ENCODE measurements at regions not wholly inside any gene's neighbourhood (a gene's known extent, or its start where the extent isn't known, plus 50 kb on each side); places are given as distances from the start of the nearest gene placed in this dataset.

- Histone ChIP-seq H2AK5ac (ENCODE audit: low read length) (no peak overlapping the region), H4K8ac (ENCODE audit: low read depth, low read length) (no peak overlapping the region), H3K4me2 (ENCODE audit: low read length) (no peak overlapping the region), H2BK15ac (replicated peaks; ENCODE audit: low read depth) (no peak overlapping the region), H3K79me2 (ENCODE audit: control insufficient read depth, insufficient read depth, low read length) (no peaks in the 10 kb centered on the region), H4K5ac (ENCODE audit: low read length) (no peak overlapping the region), H3K79me1 (ENCODE audit: low read length) (no peaks in the 10 kb centered on the region), H3K56ac (ENCODE audit: low read length) (no peak overlapping the region), H3K4ac (ENCODE audit: low read depth, low read length) (no peak overlapping the region), H3K27me3 (ENCODE audit: insufficient read depth, low read length, poor library complexity) (no peaks in the 10 kb centered on the region), H3K36me3 (ENCODE audit: control insufficient read depth, insufficient read depth, low read length) (no peaks in the 10 kb centered on the region), H3K27ac (ENCODE audit: low read depth, low read length) (no peak overlapping the region), H3K4me1 (ENCODE audit: control insufficient read depth, low read depth, low read length) (no peaks in the 10 kb centered on the region), H2BK5ac (ENCODE audit: low read length) (no peak overlapping the region), H3K18ac (ENCODE audit: low read length) (no peak overlapping the region), H2BK120ac (ENCODE audit: low read depth, low read length) (no peak overlapping the region), H3K9ac (ENCODE audit: low read length) (no peak overlapping the region), H3K23ac (ENCODE audit: low read length) (no peak overlapping the region), H3K4me3 (ENCODE audit: low read length) (no peak overlapping the region)
- no peak for DNase-seq
- no CpG with 5 or more reads among the region's 24 CpGs for WGBS (ENCODE audit: extremely low coverage, insufficient coverage, low lambda C conversion rate)
Measured at GRCh38 chr2:241987726-241988125, 118.2 kb downstream of the RTP5 start.

- no peak overlapping the region for H3K9ac ChIP-seq (ENCODE audit: low read length)
- H3K56ac ChIP-seq (ENCODE audit: low read length): no peak overlapping the region
- H3K23ac ChIP-seq (ENCODE audit: low read length): no peak overlapping the region
- H3K18ac ChIP-seq (ENCODE audit: low read length): no peak overlapping the region
- H2BK5ac ChIP-seq (ENCODE audit: low read length): no peak overlapping the region
- H3K79me1 ChIP-seq (ENCODE audit: low read length): no peaks in the 10 kb centered on the region
- H2BK120ac ChIP-seq (ENCODE audit: low read depth, low read length): no peak overlapping the region
- WGBS (ENCODE audit: extremely low coverage, insufficient coverage, low lambda C conversion rate): no CpG with 5 or more reads among the region's 11 CpGs
- no peak overlapping the region for H4K8ac ChIP-seq (ENCODE audit: low read depth, low read length)
- no peak overlapping the region for H3K4me3 ChIP-seq (ENCODE audit: low read length)
- no peak overlapping the region for H3K4me2 ChIP-seq (ENCODE audit: low read length)
- H3K27me3 ChIP-seq (ENCODE audit: insufficient read depth, low read length, poor library complexity): no peaks in the 10 kb centered on the region
- H3K4ac ChIP-seq (ENCODE audit: low read depth, low read length): no peak overlapping the region
- no peak for DNase-seq
- H3K27ac ChIP-seq (ENCODE audit: low read depth, low read length): no peak overlapping the region
- H2BK15ac ChIP-seq (replicated peaks; ENCODE audit: low read depth): no peak overlapping the region
- H3K36me3 ChIP-seq (ENCODE audit: control insufficient read depth, insufficient read depth, low read length): no peaks in the 10 kb centered on the region
- no peaks in the 10 kb centered on the region for H3K79me2 ChIP-seq (ENCODE audit: control insufficient read depth, insufficient read depth, low read length)
- H4K5ac ChIP-seq (ENCODE audit: low read length): no peak overlapping the region
- no peaks in the 10 kb centered on the region for H3K4me1 ChIP-seq (ENCODE audit: control insufficient read depth, low read depth, low read length)
- no peak overlapping the region for H2AK5ac ChIP-seq (ENCODE audit: low read length)
Measured at GRCh38 chr2:241988146-241988545, 118.6 kb downstream of the RTP5 start.

GRCh38 chr2:241989074-241989473, 119.5 kb downstream of the RTP5 start:
- no peaks in the 10 kb centered on the region for H3K36me3 ChIP-seq (ENCODE audit: control insufficient read depth, insufficient read depth, low read length)
- no peaks in the 10 kb centered on the region for H3K79me2 ChIP-seq (ENCODE audit: control insufficient read depth, insufficient read depth, low read length)
- no peaks in the 10 kb centered on the region for H3K4me1 ChIP-seq (ENCODE audit: control insufficient read depth, low read depth, low read length)
- H3K18ac ChIP-seq (ENCODE audit: low read length): no peak overlapping the region
- H2BK15ac ChIP-seq (replicated peaks; ENCODE audit: low read depth): no peak overlapping the region
- no peaks in the 10 kb centered on the region for H3K79me1 ChIP-seq (ENCODE audit: low read length)
- H2BK120ac ChIP-seq (ENCODE audit: low read depth, low read length): no peak overlapping the region
- no peak overlapping the region for H2BK5ac ChIP-seq (ENCODE audit: low read length)
- no peaks in the 10 kb centered on the region for H3K27me3 ChIP-seq (ENCODE audit: insufficient read depth, low read length, poor library complexity)
- no peak overlapping the region for H3K27ac ChIP-seq (ENCODE audit: low read depth, low read length)
- H3K4me2 ChIP-seq (ENCODE audit: low read length): no peak overlapping the region
- no peak overlapping the region for H3K56ac ChIP-seq (ENCODE audit: low read length)
- DNase-seq: no peak
- no peak overlapping the region for H3K4me3 ChIP-seq (ENCODE audit: low read length)
- no peak overlapping the region for H3K23ac ChIP-seq (ENCODE audit: low read length)
- no peak overlapping the region for H4K5ac ChIP-seq (ENCODE audit: low read length)
- H4K8ac ChIP-seq (ENCODE audit: low read depth, low read length): no peak overlapping the region
- H2AK5ac ChIP-seq (ENCODE audit: low read length): no peak overlapping the region
- no CpG with 5 or more reads among the region's 7 CpGs for WGBS (ENCODE audit: extremely low coverage, insufficient coverage, low lambda C conversion rate)
- no peak overlapping the region for H3K9ac ChIP-seq (ENCODE audit: low read length)
- H3K4ac ChIP-seq (ENCODE audit: low read depth, low read length): no peak overlapping the region

- H3K18ac ChIP-seq (ENCODE audit: low read length): no peak overlapping the region
- no peak overlapping the region for H3K9ac ChIP-seq (ENCODE audit: low read length)
- H3K27ac ChIP-seq (ENCODE audit: low read depth, low read length): no peak overlapping the region
- no peak overlapping the region for H3K56ac ChIP-seq (ENCODE audit: low read length)
- no peak overlapping the region for H4K8ac ChIP-seq (ENCODE audit: low read depth, low read length)
- H2BK120ac ChIP-seq (ENCODE audit: low read depth, low read length): no peak overlapping the region
- no peak overlapping the region for H2AK5ac ChIP-seq (ENCODE audit: low read length)
- H2BK5ac ChIP-seq (ENCODE audit: low read length): no peak overlapping the region
- no peak overlapping the region for H4K5ac ChIP-seq (ENCODE audit: low read length)
- no peak overlapping the region for H3K4ac ChIP-seq (ENCODE audit: low read depth, low read length)
- no peaks in the 10 kb centered on the region for H3K79me2 ChIP-seq (ENCODE audit: control insufficient read depth, insufficient read depth, low read length)
- H3K23ac ChIP-seq (ENCODE audit: low read length): no peak overlapping the region
- no peaks in the 10 kb centered on the region for H3K79me1 ChIP-seq (ENCODE audit: low read length)
- no peaks in the 10 kb centered on the region for H3K4me1 ChIP-seq (ENCODE audit: control insufficient read depth, low read depth, low read length)
- H3K27me3 ChIP-seq (ENCODE audit: insufficient read depth, low read length, poor library complexity): no peaks in the 10 kb centered on the region
- no peak overlapping the region for H3K4me3 ChIP-seq (ENCODE audit: low read length)
- no peak overlapping the region for H3K4me2 ChIP-seq (ENCODE audit: low read length)
- no CpG with 5 or more reads among the region's 2 CpGs for WGBS (ENCODE audit: extremely low coverage, insufficient coverage, low lambda C conversion rate)
- no peaks in the 10 kb centered on the region for H3K36me3 ChIP-seq (ENCODE audit: control insufficient read depth, insufficient read depth, low read length)
- no peak overlapping the region for H2BK15ac ChIP-seq (replicated peaks; ENCODE audit: low read depth)
- no peak for DNase-seq
Measured at GRCh38 chr2:241990466-241990865, 120.9 kb downstream of the RTP5 start.

- Histone ChIP-seq H3K27ac (ENCODE audit: low read depth, low read length) (no peak overlapping the region), H4K8ac (ENCODE audit: low read depth, low read length) (no peak overlapping the region), H3K4me1 (ENCODE audit: control insufficient read depth, low read depth, low read length) (no peaks in the 10 kb centered on the region), H2BK15ac (replicated peaks; ENCODE audit: low read depth) (no peak overlapping the region), H3K56ac (ENCODE audit: low read length) (no peak overlapping the region), H2AK5ac (ENCODE audit: low read length) (no peak overlapping the region), H3K9ac (ENCODE audit: low read length) (no peak overlapping the region), H2BK120ac (ENCODE audit: low read depth, low read length) (no peak overlapping the region), H3K27me3 (ENCODE audit: insufficient read depth, low read length, poor library complexity) (no peaks in the 10 kb centered on the region), H2BK5ac (ENCODE audit: low read length) (no peak overlapping the region), H3K23ac (ENCODE audit: low read length) (no peak overlapping the region), H3K18ac (ENCODE audit: low read length) (no peak overlapping the region), H3K4me3 (ENCODE audit: low read length) (no peak overlapping the region), H3K36me3 (ENCODE audit: control insufficient read depth, insufficient read depth, low read length) (no peaks in the 10 kb centered on the region), H3K4me2 (ENCODE audit: low read length) (no peak overlapping the region), H4K5ac (ENCODE audit: low read length) (no peak overlapping the region), H3K79me1 (ENCODE audit: low read length) (no peaks in the 10 kb centered on the region), H3K79me2 (ENCODE audit: control insufficient read depth, insufficient read depth, low read length) (no peaks in the 10 kb centered on the region), H3K4ac (ENCODE audit: low read depth, low read length) (no peak overlapping the region)
- WGBS (ENCODE audit: extremely low coverage, insufficient coverage, low lambda C conversion rate): no CpG with 5 or more reads among the region's 26 CpGs
- no peak for DNase-seq
Measured at GRCh38 chr2:241991299-241991698, 121.8 kb downstream of the RTP5 start.

GRCh38 chr2:241992753-241993152, 123.2 kb downstream of the RTP5 start:
- Histone ChIP-seq H2BK120ac (ENCODE audit: low read depth, low read length) (no peak overlapping the region), H3K79me2 (ENCODE audit: control insufficient read depth, insufficient read depth, low read length) (no peaks in the 10 kb centered on the region), H3K18ac (ENCODE audit: low read length) (no peak overlapping the region), H3K79me1 (ENCODE audit: low read length) (no peaks in the 10 kb centered on the region), H2BK15ac (replicated peaks; ENCODE audit: low read depth) (no peak overlapping the region), H3K27me3 (ENCODE audit: insufficient read depth, low read length, poor library complexity) (no peaks in the 10 kb centered on the region), H4K8ac (ENCODE audit: low read depth, low read length) (no peak overlapping the region), H3K4ac (ENCODE audit: low read depth, low read length) (no peak overlapping the region), H2BK5ac (ENCODE audit: low read length) (no peak overlapping the region), H3K27ac (ENCODE audit: low read depth, low read length) (no peak overlapping the region), H3K23ac (ENCODE audit: low read length) (no peak overlapping the region), H3K9ac (ENCODE audit: low read length) (no peak overlapping the region), H4K5ac (ENCODE audit: low read length) (no peak overlapping the region), H3K4me3 (ENCODE audit: low read length) (no peak overlapping the region), H3K4me1 (ENCODE audit: control insufficient read depth, low read depth, low read length) (no peaks in the 10 kb centered on the region), H3K4me2 (ENCODE audit: low read length) (no peak overlapping the region), H3K56ac (ENCODE audit: low read length) (no peak overlapping the region), H2AK5ac (ENCODE audit: low read length) (no peak overlapping the region), H3K36me3 (ENCODE audit: control insufficient read depth, insufficient read depth, low read length) (no peaks in the 10 kb centered on the region)
- DNase-seq: no peak
- WGBS (ENCODE audit: extremely low coverage, insufficient coverage, low lambda C conversion rate): no CpG with 5 or more reads among the region's 14 CpGs

All from mesendoderm (in vitro differentiated cells).